ENCODE measurements at regions not wholly inside any gene's neighbourhood (a gene's known extent, or its start where the extent isn't known, plus 50 kb on each side); places are given as distances from the start of the nearest gene placed in this dataset.

GRCh38 chr17:54785643-54786268 lies 114.9 kb upstream of the TOM1L1 start:
- intact Hi-C loops (cut with DNase I) = no loop called here
- 83% methylated on average over 8 of the region's 8 CpGs for WGBS, 2 donors
- ATAC-seq = no peak

GRCh38 chr17:54789101-54789880 lies 111.4 kb upstream of the TOM1L1 start:
- Histone ChIP-seq H3K4me3 (no peak overlapping the region), H3K4me1 (no peaks in the 10 kb centered on the region), H3K36me3 (no peaks in the 10 kb centered on the region), H3K27ac (no peak overlapping the region), H3K27me3 (no peaks in the 10 kb centered on the region), H3K9me3 (peaks cover 0 to 2% (median 0%) of the 10 kb centered on the region in 11 donors)
- intact Hi-C loops (cut with DNase I) = no loop called here
- DNase-seq = no peak
- TF ChIP-seq CTCF (IDR thresholded peaks at IDR 0.05) = no peak
- no peak for ATAC-seq
- WGBS, 2 donors = 69 to 78% methylated on average over 10 of the region's 10 CpGs

More at GRCh38 chr17:54785643-54786268, 114.9 kb upstream of the TOM1L1 start:
- TF ChIP-seq CTCF (IDR thresholded peaks at IDR 0.05) = no peak
- Histone ChIP-seq H3K4me3 (no peak overlapping the region), H3K9me3 (peaks cover 0 to 2% (median 0%) of the 10 kb centered on the region in 11 donors), H3K4me1 (no peaks in the 10 kb centered on the region), H3K27ac (no peak overlapping the region), H3K27me3 (no peaks in the 10 kb centered on the region), H3K36me3 (no peaks in the 10 kb centered on the region)
- no peak for DNase-seq

GRCh38 chr17:54793271-54793670 lies 107.4 kb upstream of the TOM1L1 start:
- DNase-seq (no peak), ATAC-seq (no peak)
- Histone ChIP-seq H3K27ac (no peak overlapping the region), H3K27me3 (no peaks in the 10 kb centered on the region), H3K4me3 (no peak overlapping the region), H3K9me3 (no peaks in the 10 kb centered on the region), H3K4me1 (no peaks in the 10 kb centered on the region), H3K36me3 (no peaks in the 10 kb centered on the region)
- intact Hi-C loops (cut with DNase I) = no loop called here
- no peak for TF ChIP-seq CTCF (IDR thresholded peaks at IDR 0.05)
- 53 to 55% methylated on average over 3 of the region's 3 CpGs for WGBS, 2 donors

DNA sequence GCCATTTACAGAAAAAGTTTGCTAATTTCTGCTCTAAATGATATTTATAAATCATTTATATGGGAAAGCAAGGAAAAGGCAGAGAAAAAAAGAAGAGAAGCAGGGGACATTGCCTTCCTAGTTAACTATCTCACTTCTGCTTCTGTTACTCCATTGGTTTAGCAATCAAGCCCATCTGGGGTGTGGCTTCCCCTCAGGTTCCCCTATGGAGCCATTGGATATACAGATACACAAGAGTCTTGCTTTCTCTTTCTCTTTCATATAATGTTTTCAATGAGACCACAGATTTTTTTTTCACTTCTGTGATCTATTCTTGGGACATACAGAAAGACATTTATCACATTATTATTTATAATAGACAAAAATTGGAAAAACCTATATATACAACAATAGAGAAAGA lies 105.6 kb upstream of the TOM1L1 start:
- no peak for TF ChIP-seq CTCF (IDR thresholded peaks at IDR 0.05)
- no peak overlapping the region for H3K27ac ChIP-seq
- peaks cover 0 to 9% (median 0%) of the 10 kb centered on the region in 11 donors for H3K9me3 ChIP-seq
- no peaks in the 10 kb centered on the region for H3K36me3 ChIP-seq
- no peak overlapping the region for H3K4me3 ChIP-seq
- ATAC-seq (no peak), DNase-seq (no peak)
- H3K4me1 ChIP-seq = no peaks in the 10 kb centered on the region
- H3K27me3 ChIP-seq = no peaks in the 10 kb centered on the region
- intact Hi-C loops (cut with DNase I) = no loop called here

Data from heart right ventricle (tissue), 16 donors.